Fibroblast of villous mesenchyme (primary cell): ENCODE measurements at regions not wholly inside any gene's neighbourhood (a gene's known extent, or its start where the extent isn't known, plus 50 kb on each side); places are given as distances from the start of the nearest gene placed in this dataset.

ENCODE experiments used
- DNase-seq: peaks from one replicate; pipeline ENCODE4 v3.0.0-alpha.2; 2010; ENCODE audit warnings: low read depth
- H3K4me3 ChIP-seq: 2 replicates; pipeline ENCODE4 v1.5.1; 2011; ENCODE audit warnings: low read depth, mild to moderate bottlenecking, low read length
- CTCF ChIP-seq: IDR thresholded peaks from 2 replicates; pipeline ENCODE4 v1.5.1; 2012; ENCODE audit warnings: low read depth, mild to moderate bottlenecking, low read length; ENCODE audit not compliant: insufficient read depth

GRCh38 chr4:102411408-102411807 is 66.1 kb upstream of the SLC39A8 start:
- peak; percentile 40 for DNase-seq
- no peak overlapping the region for H3K4me3 ChIP-seq
- TF ChIP-seq CTCF, result no peak

DNA sequence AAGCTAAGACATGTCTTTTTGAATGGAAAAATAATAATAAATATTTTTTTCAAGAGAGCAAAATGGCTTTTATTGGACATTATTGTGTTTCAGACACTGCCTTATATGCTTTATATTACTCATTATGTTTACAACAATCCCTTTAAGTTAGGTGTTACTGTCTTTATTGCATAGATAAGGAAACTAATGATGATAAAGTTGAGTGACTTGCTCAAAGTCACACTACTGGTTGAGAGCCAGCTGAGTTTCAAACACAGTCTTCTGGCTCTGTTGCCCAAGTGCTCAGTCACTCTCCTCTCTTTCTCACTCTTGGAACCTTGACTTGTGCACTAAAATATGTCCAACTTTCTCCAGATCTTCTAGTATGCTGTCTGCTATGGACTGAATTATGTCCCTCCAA is 71.5 kb upstream of the SLC39A8 start:
- no peak for TF ChIP-seq CTCF
- no peak overlapping the region for H3K4me3 ChIP-seq
- DNase-seq, result no peak

DNA sequence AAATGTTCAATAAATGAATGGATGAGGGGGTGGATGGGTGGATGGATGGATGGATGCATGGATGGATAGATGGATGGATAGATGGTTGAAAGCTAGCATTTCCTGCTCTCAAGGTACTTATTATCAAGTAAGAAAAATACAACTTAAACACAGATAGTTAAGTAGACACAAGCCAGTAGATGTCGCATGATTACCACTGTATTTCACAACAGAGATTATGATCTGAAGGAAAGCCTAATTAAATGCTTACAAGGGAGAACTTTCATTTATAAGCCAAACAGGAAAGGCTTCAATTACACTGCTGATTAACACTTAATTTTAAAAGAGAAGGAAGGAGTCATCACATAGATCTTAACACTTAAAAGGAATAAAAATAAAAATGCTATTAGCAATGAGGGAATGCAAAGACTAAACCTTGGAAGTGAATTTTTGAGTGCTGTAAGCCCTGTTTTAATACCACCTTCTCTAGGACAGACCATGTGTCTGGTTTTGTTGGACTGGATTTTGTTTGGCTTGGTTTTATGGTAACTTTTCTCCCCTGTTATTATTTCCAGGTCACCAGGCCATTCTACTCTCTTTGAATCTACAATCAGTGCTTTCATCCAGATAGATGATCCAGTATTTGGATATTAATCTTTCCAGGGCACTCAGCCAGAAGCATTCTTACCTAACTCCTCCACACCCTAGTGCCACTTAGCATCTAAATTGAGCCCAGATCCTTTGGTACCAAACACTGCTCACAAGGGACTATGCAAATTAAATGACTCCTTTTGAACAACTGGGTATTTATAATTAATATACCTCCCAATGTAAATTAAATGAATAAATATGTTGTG is 75.5 kb upstream of the SLC39A8 start:
- DNase-seq, result peak; percentile 72
- no peak overlapping the region for H3K4me3 ChIP-seq
- peak; percentile 26 for TF ChIP-seq CTCF

GRCh38 chr4:102422843-102423242 is 77.6 kb upstream of the SLC39A8 start:
- no peak for TF ChIP-seq CTCF
- no peak overlapping the region for H3K4me3 ChIP-seq
- no peak for DNase-seq

DNA sequence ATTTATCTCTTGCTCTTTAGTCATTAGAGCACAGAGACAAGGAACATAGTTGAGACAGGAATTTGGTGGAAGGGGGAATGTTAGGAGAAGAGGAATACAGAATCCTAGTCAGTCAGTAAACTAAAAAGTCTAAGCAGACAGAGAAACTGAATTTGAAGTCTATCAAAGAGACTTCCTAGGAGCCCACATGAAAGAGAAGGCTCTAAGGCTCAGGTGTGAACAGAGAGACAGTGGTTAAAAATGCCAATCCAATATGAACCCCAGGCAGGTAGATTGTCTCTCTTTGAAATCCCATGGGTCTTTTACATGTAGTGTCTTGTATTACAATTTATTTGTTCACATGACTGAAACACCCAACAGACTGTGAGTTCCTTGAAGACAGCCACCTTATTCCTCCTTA is 77.8 kb upstream of the NFKB1 start:
- DNase-seq, result no peak
- H3K4me3 ChIP-seq, result no peak overlapping the region
- TF ChIP-seq CTCF, result no peak

- no peak overlapping the region for H3K4me3 ChIP-seq
- no peak for DNase-seq
- TF ChIP-seq CTCF, result no peak
Observed at GRCh38 chr4:102427371-102427998, 73.7 kb upstream of the NFKB1 start.
